Adrenal gland (tissue), 9 donors: ENCODE measurements at regions not wholly inside any gene's neighbourhood (a gene's known extent, or its start where the extent isn't known, plus 50 kb on each side); places are given as distances from the start of the nearest gene placed in this dataset.

Experiments used
- DNase-seq, 7 donors: peaks; one replicate each; pipeline ENCODE4 v3.0.0-alpha.2; 2019 to 2020
- H3K27ac ChIP-seq, 5 donors: fragments of 200-600 bp; sonication (generic) in 4 of 5; 1 replicate in 3 of 5; 2 replicates in 2 of 5; pipeline versions ENCODE4 v1.5.1 to v1.8.0; 2016 to 2020; ENCODE audit warnings: mild to moderate bottlenecking in 1 of 5
- H3K27me3 ChIP-seq: fragments of 200-600 bp; 2 replicates; pipeline ENCODE4 v1.8.0; 2021
- H3K36me3 ChIP-seq, 2 donors: fragments of 200-600 bp; replicated peaks in 1 of 2; 1 replicate in 1 of 2; 2 replicates in 1 of 2; pipeline versions ENCODE4 v1.5.1 to v1.8.0; 2018 to 2022
- H3K4me1 ChIP-seq, 2 donors: fragments of 200-600 bp; replicated peaks in 1 of 2; 1 replicate in 1 of 2; 2 replicates in 1 of 2; pipeline versions ENCODE4 v1.5.1 to v1.8.0; 2018 to 2021
- H3K4me3 ChIP-seq, 4 donors: fragments of 200-600 bp; sonication (generic) in 3 of 4; one replicate each; pipeline ENCODE4 v1.5.1; 2016 to 2018
- H3K9me3 ChIP-seq, 3 donors: fragments of 200-600 bp; sonication (generic) in 1 of 3; replicated peaks in 1 of 3; 1 replicate in 2 of 3; 2 replicates in 1 of 3; pipeline versions ENCODE4 v1.5.1 to v1.8.0; 2016 to 2021
- POLR2A ChIP-seq, 2 donors: fragments of 450-650 bp; IDR thresholded peaks; one replicate each; pipeline ENCODE4 v1.6.1; 2017; ENCODE audit warnings: antibody characterized with exemption in 2 of 2, mild to moderate bottlenecking in 2 of 2, moderate library complexity in 1 of 2
- whole genome bisulfite sequencing, 4 donors: extraction: QIAGEN DNeasy Blood & Tissue Kit in 2 of 4; methylation state at CpG; one replicate each; pipeline versions ENCODE4 v1.1.5 to v1.1.7; 2013 to 2017; 5-methylcytosine and 5-hydroxymethylcytosine counted together
- intact Hi-C, 2 donors: fragments of 100-400 bp; cut with DNase I; formaldehyde crosslinking; loops; one replicate each; pipeline versions ENCODE4 v1.14.1 to v1.15.0; 2022 to 2023
- TF ChIP-seq, protein P1 (sequence below), 6 experiments: fragments of 450-650 bp in 4 of 6; fragments of 200-600 bp in 2 of 6; sonication (generic) in 1 of 6; IDR thresholded peaks; 1 replicate in 5 of 6; 2 replicates in 1 of 6; pipeline versions ENCODE4 v1.5.1 to v1.8.0; 2016 to 2021; ENCODE audit warnings: antibody characterized with exemption in 6 of 6, mild to moderate bottlenecking in 2 of 6, moderate library complexity in 1 of 6
- donor health status: healthy with polysubstance abuse.
- donor health status: Bipolar disorder and iron deficiency.
- donor health status: DM: yes; HTN: yes; CAD: no.
- donor health status: DM: no; HTN: no; CAD: no.
- donor health status: DM: no; HTN: no; CAD: no.

DNA sequence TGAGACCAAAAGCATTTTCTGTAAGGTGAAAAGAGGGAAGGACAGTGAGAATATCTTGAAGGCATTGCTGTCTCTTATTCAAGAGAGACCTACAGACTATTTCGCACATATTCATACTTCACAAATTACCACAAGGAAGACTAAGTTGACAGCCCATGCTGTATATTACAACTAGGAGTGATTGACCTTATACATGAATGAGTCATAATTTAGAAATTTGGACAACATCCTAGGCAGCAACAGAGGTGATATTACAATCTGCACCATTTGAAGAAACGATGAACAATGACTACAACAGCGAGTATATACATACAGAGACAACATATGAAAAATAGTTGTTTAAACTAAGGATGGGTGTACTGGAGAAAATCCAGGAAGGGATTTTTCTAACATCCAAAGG, 971.7 kb downstream of the CDH11 start:
- no peaks in the 10 kb centered on the region for H3K9me3 ChIP-seq
- no peak for DNase-seq
- intact Hi-C loops, result no loop called here
- H3K27me3 ChIP-seq, result no peaks in the 10 kb centered on the region
- no peak overlapping the region for H3K27ac ChIP-seq
- WGBS, 4 donors, result 59 to 80% (median 72%) methylated on average over 3 of the region's 3 CpGs
- no peak for TF ChIP-seq POLR2A (IDR thresholded peaks at IDR 0.05)
- TF ChIP-seq, protein P1, sequence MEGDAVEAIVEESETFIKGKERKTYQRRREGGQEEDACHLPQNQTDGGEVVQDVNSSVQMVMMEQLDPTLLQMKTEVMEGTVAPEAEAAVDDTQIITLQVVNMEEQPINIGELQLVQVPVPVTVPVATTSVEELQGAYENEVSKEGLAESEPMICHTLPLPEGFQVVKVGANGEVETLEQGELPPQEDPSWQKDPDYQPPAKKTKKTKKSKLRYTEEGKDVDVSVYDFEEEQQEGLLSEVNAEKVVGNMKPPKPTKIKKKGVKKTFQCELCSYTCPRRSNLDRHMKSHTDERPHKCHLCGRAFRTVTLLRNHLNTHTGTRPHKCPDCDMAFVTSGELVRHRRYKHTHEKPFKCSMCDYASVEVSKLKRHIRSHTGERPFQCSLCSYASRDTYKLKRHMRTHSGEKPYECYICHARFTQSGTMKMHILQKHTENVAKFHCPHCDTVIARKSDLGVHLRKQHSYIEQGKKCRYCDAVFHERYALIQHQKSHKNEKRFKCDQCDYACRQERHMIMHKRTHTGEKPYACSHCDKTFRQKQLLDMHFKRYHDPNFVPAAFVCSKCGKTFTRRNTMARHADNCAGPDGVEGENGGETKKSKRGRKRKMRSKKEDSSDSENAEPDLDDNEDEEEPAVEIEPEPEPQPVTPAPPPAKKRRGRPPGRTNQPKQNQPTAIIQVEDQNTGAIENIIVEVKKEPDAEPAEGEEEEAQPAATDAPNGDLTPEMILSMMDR (IDR thresholded peaks at IDR 0.05), result no peak
- no peaks in the 10 kb centered on the region for H3K36me3 ChIP-seq
- no peaks in the 10 kb centered on the region for H3K4me1 ChIP-seq
- H3K4me3 ChIP-seq, result no peak overlapping the region

DNA sequence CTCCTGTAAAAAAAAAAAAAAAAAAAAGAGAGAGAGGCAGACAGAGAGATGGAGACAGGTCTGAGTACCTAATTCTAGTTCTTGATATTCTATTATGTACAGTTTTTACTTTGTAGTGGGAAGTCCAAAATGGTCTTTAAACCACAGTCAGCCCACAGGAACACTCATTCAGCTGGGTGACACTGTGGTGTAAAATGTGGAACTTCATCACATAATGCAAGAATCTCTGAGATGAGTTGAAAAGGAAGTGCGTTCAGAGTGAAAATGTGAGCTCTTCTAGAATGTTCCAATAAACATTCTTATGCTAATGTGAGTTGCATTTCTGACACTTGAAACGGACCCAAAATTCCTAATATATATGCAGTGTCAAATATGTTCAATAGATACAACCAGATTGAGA, 972.1 kb downstream of the CDH11 start:
- Histone ChIP-seq H3K9me3 (no peaks in the 10 kb centered on the region), H3K4me1 (no peaks in the 10 kb centered on the region), H3K4me3 (no peak overlapping the region), H3K36me3 (no peaks in the 10 kb centered on the region), H3K27me3 (no peaks in the 10 kb centered on the region), H3K27ac (no peak overlapping the region)
- DNase-seq, result no peak
- WGBS, 4 donors, result 65 to 74% (median 70%) methylated on average over 2 of the region's 2 CpGs
- no peak for TF ChIP-seq POLR2A (IDR thresholded peaks at IDR 0.05)
- TF ChIP-seq, protein P1 (IDR thresholded peaks at IDR 0.05), result no peak
- intact Hi-C loops, result no loop called here

DNA sequence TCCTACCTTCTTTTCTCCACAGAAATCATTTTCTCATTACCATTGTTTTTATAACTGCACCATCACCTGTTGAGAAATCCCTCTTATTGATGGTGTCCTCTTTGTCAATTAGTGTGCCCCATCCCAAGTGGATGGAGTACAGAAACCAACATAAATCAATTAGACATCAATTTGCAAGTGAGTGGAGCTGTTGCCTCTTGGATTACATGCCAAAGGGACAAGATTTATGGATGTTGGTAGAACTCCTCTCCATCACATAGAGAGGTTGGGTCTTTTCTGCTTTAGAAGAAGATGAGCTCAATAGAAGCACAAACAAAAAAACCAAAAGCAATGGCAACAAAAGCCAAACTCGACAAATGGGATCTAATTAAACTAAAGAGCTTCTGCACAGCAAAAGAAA, 973.5 kb downstream of the CDH11 start:
- Histone ChIP-seq H3K4me3 (no peak overlapping the region), H3K4me1 (no peaks in the 10 kb centered on the region), H3K9me3 (no peaks in the 10 kb centered on the region), H3K27ac (no peak overlapping the region), H3K36me3 (no peaks in the 10 kb centered on the region), H3K27me3 (no peaks in the 10 kb centered on the region)
- TF ChIP-seq, protein P1 (IDR thresholded peaks at IDR 0.05), result no peak
- TF ChIP-seq POLR2A (IDR thresholded peaks at IDR 0.05), result no peak
- no peak for DNase-seq
- intact Hi-C loops, result no loop called here
- WGBS, 4 donors, result 65 to 86% (median 84%) methylated on average over 1 of the region's 1 CpG

DNA sequence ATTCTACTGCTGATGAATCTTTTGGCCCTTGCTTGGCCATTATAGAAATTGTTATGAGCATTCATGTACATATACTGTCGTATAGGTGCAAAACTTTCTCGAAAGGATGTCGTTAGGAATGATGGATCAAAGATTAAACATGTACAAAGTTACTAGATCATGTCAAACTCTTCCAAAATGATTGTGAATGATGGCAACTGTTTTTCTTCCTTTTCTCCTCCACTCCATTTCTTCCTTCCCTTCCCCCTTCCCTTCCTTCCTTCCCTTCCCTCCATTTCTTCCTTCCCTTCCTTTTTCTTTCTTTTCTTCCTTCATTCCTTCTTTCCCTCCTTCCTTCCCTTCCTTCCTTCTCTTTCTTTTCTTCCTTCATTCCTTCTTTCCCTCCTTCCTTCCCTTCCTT, 973.9 kb downstream of the CDH11 start:
- no peaks in the 10 kb centered on the region for H3K4me1 ChIP-seq
- 86 to 98% (median 92%) methylated on average over 3 of the region's 3 CpGs for WGBS, 4 donors
- no peaks in the 10 kb centered on the region for H3K27me3 ChIP-seq
- intact Hi-C loops, result no loop called here
- no peaks in the 10 kb centered on the region for H3K9me3 ChIP-seq
- no peak for TF ChIP-seq POLR2A (IDR thresholded peaks at IDR 0.05)
- TF ChIP-seq, protein P1 (IDR thresholded peaks at IDR 0.05), result no peak
- H3K4me3 ChIP-seq, result no peak overlapping the region
- DNase-seq, result no peak
- no peaks in the 10 kb centered on the region for H3K36me3 ChIP-seq
- no peak overlapping the region for H3K27ac ChIP-seq
